Astrocyte (in vitro differentiated cells and primary cell): ENCODE measurements at regions not wholly inside any gene's neighbourhood (a gene's known extent, or its start where the extent isn't known, plus 50 kb on each side); places are given as distances from the start of the nearest gene placed in this dataset.

ENCODE experiments used
- DNase-seq: peaks from one replicate; pipeline ENCODE4 v3.0.0-alpha.2; 2010; ENCODE audit warnings: low read depth
- FAIRE-seq: peaks from 2 replicates; lab custom pipeline; 2011; peaks lifted over from hg19 to GRCh38; lab: Jason Lieb, UNC
- H2AFZ ChIP-seq: 2 replicates; pipeline ENCODE4 v1.6.0; 2012; ENCODE audit warnings: low read depth, low read length, inconsistent platforms
- H3K27ac ChIP-seq: 2 replicates; pipeline ENCODE4 v1.5.1; 2011; ENCODE audit warnings: low read depth, low read length, inconsistent platforms
- H3K27me3 ChIP-seq: 2 replicates; pipeline ENCODE4 v1.6.0; 2011; ENCODE audit warnings: low read length, inconsistent platforms; ENCODE audit not compliant: insufficient read depth
- H3K36me3 ChIP-seq: 2 replicates; pipeline ENCODE4 v1.5.1; 2011; ENCODE audit warnings: low read length, inconsistent platforms; ENCODE audit not compliant: insufficient read depth
- H3K4me1 ChIP-seq: 2 replicates; pipeline ENCODE4 v1.5.1; 2011; ENCODE audit warnings: low read length, inconsistent platforms; ENCODE audit not compliant: insufficient read depth
- H3K4me2 ChIP-seq: 2 replicates; pipeline ENCODE4 v1.6.0; 2012; ENCODE audit warnings: low read length, inconsistent platforms
- H3K4me3 ChIP-seq: 2 replicates; pipeline ENCODE4 v1.5.1; 2011; ENCODE audit warnings: low read depth, mild to moderate bottlenecking, low read length, inconsistent platforms; ENCODE audit not compliant: insufficient read depth
- H3K79me2 ChIP-seq: 2 replicates; pipeline ENCODE4 v1.6.0; 2012; ENCODE audit warnings: mild to moderate bottlenecking, low read length, inconsistent platforms; ENCODE audit not compliant: insufficient read depth
- H3K9ac ChIP-seq: 2 replicates; pipeline ENCODE4 v1.6.0; 2012; ENCODE audit warnings: mild to moderate bottlenecking, low read length, inconsistent platforms
- H3K9me3 ChIP-seq: 2 replicates; pipeline ENCODE4 v1.5.1; 2012; ENCODE audit warnings: low read depth, mild to moderate bottlenecking, low read length, inconsistent platforms; ENCODE audit not compliant: insufficient read depth
- H4K20me1 ChIP-seq: 2 replicates; pipeline ENCODE4 v1.6.0; 2012; ENCODE audit warnings: low read length, inconsistent platforms; ENCODE audit not compliant: insufficient read depth
- H3K27ac Mint-ChIP-seq: one replicate; pipeline ENCODE4 v1.8.0; 2021; ENCODE audit warnings: mild to moderate bottlenecking, mixed read lengths; ENCODE audit not compliant: unreplicated experiment
- H3K27me3 Mint-ChIP-seq: one replicate; pipeline ENCODE4 v1.8.0; 2021; ENCODE audit warnings: low read depth, mixed read lengths; ENCODE audit not compliant: unreplicated experiment
- H3K36me3 Mint-ChIP-seq: one replicate; pipeline ENCODE4 v1.8.0; 2021; ENCODE audit warnings: low read depth, mixed read lengths; ENCODE audit not compliant: unreplicated experiment
- H3K4me1 Mint-ChIP-seq: one replicate; pipeline ENCODE4 v1.8.0; 2021; ENCODE audit warnings: low read depth, mixed read lengths; ENCODE audit not compliant: unreplicated experiment
- H3K4me3 Mint-ChIP-seq: one replicate; pipeline ENCODE4 v1.8.0; 2021; ENCODE audit warnings: mild to moderate bottlenecking, moderate library complexity, mixed read lengths; ENCODE audit not compliant: unreplicated experiment
- H3K9me3 Mint-ChIP-seq: one replicate; pipeline ENCODE4 v1.8.0; 2021; ENCODE audit warnings: mild to moderate bottlenecking, mixed read lengths; ENCODE audit not compliant: unreplicated experiment
- EZH2 ChIP-seq: IDR thresholded peaks from 2 replicates; pipeline ENCODE4 v1.6.1; 2012; ENCODE audit warnings: mild to moderate bottlenecking, low read length, inconsistent platforms; ENCODE audit not compliant: insufficient read depth
- TF ChIP-seq, protein P1 (sequence below): IDR thresholded peaks from 2 replicates; pipeline ENCODE4 v1.5.1; 2011; ENCODE audit warnings: low read depth, mild to moderate bottlenecking, inconsistent platforms, low read length, moderate library complexity; ENCODE audit not compliant: insufficient read depth

DNA sequence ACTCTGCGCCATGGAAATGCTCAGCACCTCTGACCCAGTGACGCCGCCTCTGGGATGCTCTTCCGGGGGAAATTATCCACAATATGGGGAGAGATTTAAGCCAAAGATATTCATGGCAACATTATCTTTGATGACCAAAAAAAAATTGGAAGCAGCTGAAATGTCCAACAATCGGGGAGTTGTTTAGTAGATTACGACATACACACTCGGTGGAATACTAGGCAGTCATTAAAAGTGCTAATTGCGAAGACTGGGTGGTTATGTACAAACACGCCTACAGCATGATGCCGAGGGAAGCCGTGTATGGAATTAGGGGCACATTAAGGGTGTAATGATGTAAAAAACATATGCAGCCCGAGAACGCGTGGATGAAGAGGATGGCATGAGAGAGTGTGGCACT is 75.2 kb downstream of the UNCX start:
- TF ChIP-seq EZH2: no peak
- TF ChIP-seq, protein P1, sequence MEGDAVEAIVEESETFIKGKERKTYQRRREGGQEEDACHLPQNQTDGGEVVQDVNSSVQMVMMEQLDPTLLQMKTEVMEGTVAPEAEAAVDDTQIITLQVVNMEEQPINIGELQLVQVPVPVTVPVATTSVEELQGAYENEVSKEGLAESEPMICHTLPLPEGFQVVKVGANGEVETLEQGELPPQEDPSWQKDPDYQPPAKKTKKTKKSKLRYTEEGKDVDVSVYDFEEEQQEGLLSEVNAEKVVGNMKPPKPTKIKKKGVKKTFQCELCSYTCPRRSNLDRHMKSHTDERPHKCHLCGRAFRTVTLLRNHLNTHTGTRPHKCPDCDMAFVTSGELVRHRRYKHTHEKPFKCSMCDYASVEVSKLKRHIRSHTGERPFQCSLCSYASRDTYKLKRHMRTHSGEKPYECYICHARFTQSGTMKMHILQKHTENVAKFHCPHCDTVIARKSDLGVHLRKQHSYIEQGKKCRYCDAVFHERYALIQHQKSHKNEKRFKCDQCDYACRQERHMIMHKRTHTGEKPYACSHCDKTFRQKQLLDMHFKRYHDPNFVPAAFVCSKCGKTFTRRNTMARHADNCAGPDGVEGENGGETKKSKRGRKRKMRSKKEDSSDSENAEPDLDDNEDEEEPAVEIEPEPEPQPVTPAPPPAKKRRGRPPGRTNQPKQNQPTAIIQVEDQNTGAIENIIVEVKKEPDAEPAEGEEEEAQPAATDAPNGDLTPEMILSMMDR: no peak
- Histone ChIP-seq H2AFZ (no peak overlapping the region), H3K9ac (no peak overlapping the region), H3K4me2 (no peak overlapping the region), H3K36me3 (no peaks in the 10 kb centered on the region), H3K4me1 (no peaks in the 10 kb centered on the region), H3K27me3 (peaks cover 4% of the 10 kb centered on the region), H3K9me3 (no peaks in the 10 kb centered on the region), H3K79me2 (no peaks in the 10 kb centered on the region), H3K27ac (no peak overlapping the region), H3K4me3 (no peak overlapping the region), H4K20me1 (no peaks in the 10 kb centered on the region)
- Mint-ChIP-seq H3K27me3 (peaks cover 26% of the 10 kb centered on the region), H3K27ac (no peak overlapping the region), H3K9me3 (peaks cover 4% of the 10 kb centered on the region), H3K4me3 (no peak overlapping the region), H3K36me3 (no peaks in the 10 kb centered on the region), H3K4me1 (no peaks in the 10 kb centered on the region)
- DNase-seq (no peak), FAIRE-seq (no peak)

DNA sequence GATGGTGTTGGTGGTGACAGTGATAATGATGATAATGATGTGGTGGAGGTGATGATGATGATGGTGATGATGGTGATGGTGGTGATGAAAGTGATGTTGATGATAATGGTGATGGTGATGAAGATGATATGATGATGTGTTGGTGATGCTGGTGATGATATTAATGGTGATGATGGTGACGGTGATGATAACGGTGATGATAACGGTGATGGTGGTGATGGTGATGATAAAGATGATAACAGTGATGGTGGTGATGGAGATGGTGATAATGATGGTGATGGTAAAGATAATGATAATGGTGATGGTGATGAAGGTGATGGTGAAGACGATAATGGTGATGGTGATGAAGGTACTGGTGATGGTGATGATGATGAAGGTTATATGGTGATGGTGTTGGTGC is 76.6 kb downstream of the UNCX start:
- Histone ChIP-seq H3K9me3 (no peaks in the 10 kb centered on the region), H3K36me3 (no peaks in the 10 kb centered on the region), H3K27ac (no peak overlapping the region), H3K79me2 (no peaks in the 10 kb centered on the region), H4K20me1 (no peaks in the 10 kb centered on the region), H3K4me3 (no peak overlapping the region), H3K27me3 (peaks cover 4% of the 10 kb centered on the region), H3K9ac (no peak overlapping the region), H2AFZ (no peak overlapping the region), H3K4me1 (no peaks in the 10 kb centered on the region), H3K4me2 (no peak overlapping the region)
- TF ChIP-seq, protein P1: no peak
- no peak for TF ChIP-seq EZH2
- no peaks in the 10 kb centered on the region for H3K36me3 Mint-ChIP-seq
- FAIRE-seq: no peak
- H3K9me3 Mint-ChIP-seq: peaks cover 4% of the 10 kb centered on the region
- H3K4me3 Mint-ChIP-seq: no peak overlapping the region
- peaks cover 21% of the 10 kb centered on the region for H3K27me3 Mint-ChIP-seq
- DNase-seq: no peak
- H3K27ac Mint-ChIP-seq: no peak overlapping the region
- no peaks in the 10 kb centered on the region for H3K4me1 Mint-ChIP-seq

DNA sequence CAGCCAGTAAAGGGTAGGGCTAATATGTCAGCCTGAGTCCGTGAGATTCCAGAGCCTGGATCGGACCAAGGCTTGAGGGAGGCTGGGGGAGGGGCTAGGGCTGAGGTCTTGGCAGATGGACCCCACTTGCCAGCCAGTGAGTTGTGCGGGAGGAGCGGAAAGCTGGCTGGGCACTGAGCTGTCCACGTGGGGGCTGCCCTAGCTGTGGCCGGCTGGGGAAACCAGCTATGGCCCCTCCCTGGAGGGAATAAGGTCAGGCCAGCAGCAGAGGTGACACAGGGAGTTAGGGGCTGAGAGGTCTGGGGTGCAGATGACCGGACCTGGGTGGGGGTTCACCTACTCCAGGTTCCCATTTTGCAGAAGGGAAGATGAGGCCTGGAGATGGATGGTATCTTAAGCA is 77.3 kb downstream of the UNCX start:
- peaks cover 4% of the 10 kb centered on the region for H3K9me3 Mint-ChIP-seq
- Histone ChIP-seq H3K4me2 (no peak overlapping the region), H3K27ac (no peak overlapping the region), H3K9ac (no peak overlapping the region), H3K4me3 (no peak overlapping the region), H3K36me3 (no peaks in the 10 kb centered on the region), H3K27me3 (peaks cover under 1% of the 10 kb centered on the region), H3K79me2 (no peaks in the 10 kb centered on the region), H3K4me1 (no peaks in the 10 kb centered on the region), H2AFZ (no peak overlapping the region), H3K9me3 (no peaks in the 10 kb centered on the region), H4K20me1 (no peaks in the 10 kb centered on the region)
- H3K4me1 Mint-ChIP-seq: no peaks in the 10 kb centered on the region
- no peak overlapping the region for H3K27ac Mint-ChIP-seq
- peaks cover 15% of the 10 kb centered on the region for H3K27me3 Mint-ChIP-seq
- FAIRE-seq: no peak
- no peak overlapping the region for H3K4me3 Mint-ChIP-seq
- H3K36me3 Mint-ChIP-seq: no peaks in the 10 kb centered on the region
- DNase-seq: no peak
- TF ChIP-seq EZH2: no peak
- TF ChIP-seq, protein P1: no peak
